ENCODE measurements at regions not wholly inside any gene's neighbourhood (a gene's known extent, or its start where the extent isn't known, plus 50 kb on each side); places are given as distances from the start of the nearest gene placed in this dataset.

GRCh38 chr1:147491098-147491497 lies 50.2 kb upstream of the BCL9 start:
- no peak for TF ChIP-seq CTCF (IDR thresholded peaks at IDR 0.05; ENCODE audit: control extremely low read depth, extremely low read depth, low read depth, missing control alignments)
- CTCF ChIA-PET: interaction anchor here (1.3 to 1.5 kb wide), 2 partner anchors 217 to 402 kb away, joined by 3 read pairs; no protein-coding TSS in a partner anchor
- no peak for DNase-seq (ENCODE audit: extremely low spot score)
- POLR2A ChIA-PET: no interaction called here
